ENCODE measurements at regions not wholly inside any gene's neighbourhood (a gene's known extent, or its start where the extent isn't known, plus 50 kb on each side); places are given as distances from the start of the nearest gene placed in this dataset.

DNA sequence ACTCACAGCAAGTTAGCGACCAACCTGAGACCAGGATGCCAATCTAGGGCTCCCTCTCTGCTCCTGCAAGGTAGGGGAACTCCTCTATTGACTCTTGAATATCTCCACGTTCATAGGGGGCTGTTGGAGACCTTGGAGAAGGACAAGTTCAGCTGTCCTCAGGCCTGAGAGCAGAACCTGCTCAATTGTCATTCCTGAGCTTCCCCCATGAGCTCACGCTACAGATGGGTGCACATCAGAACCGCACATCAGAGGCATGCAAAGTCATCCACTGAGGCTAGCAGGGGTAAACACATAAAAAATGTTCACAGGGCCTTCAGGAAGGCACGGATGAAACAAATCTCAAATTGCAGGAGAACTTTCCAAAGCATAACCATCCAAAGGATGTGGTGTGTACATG lies 168.8 kb upstream of the ZNF507 start:
- no peak for DNase-seq (ENCODE audit: low read depth)

DNA sequence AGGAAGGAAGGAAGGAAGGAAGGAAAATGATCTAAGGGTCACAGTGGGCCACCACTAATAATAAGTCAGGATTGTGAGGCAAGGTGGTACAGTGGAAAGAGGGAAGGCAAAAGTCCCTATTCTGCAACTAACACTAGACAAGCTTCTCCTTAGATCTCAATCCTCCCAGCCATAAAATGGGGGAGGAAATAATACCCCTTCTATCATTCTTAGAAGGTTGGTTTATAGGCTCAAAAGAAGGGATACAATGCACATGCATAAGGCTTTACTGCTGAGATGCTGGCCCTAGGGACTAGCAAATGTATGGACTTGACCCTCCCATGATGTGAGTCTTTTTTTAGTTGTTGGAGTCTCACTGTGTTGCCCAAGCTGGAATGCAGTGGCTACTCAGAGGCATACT lies 167.7 kb upstream of the ZNF507 start:
- no peak for DNase-seq (ENCODE audit: low read depth)

DNA sequence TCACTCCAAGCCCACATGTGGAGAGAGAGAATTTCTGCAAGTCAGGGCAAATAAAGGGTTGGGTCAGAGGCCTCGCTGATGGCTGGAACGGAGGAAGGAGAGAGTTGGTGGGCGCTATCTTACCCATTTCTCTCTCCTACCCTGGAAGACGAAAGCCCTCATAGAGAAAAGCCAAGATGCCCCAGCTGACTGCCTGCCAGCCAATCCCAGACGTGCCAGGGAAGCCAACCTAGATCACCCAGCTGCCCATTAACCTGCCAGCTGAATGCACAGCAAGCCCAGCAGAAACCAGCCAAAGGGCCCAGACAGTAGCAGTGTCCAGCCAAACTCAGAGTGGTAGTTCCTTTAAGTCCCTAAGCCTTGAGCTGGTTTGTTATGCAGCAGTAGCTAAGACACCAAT lies 167.0 kb upstream of the ZNF507 start:
- no peak for DNase-seq (ENCODE audit: low read depth)

DNA sequence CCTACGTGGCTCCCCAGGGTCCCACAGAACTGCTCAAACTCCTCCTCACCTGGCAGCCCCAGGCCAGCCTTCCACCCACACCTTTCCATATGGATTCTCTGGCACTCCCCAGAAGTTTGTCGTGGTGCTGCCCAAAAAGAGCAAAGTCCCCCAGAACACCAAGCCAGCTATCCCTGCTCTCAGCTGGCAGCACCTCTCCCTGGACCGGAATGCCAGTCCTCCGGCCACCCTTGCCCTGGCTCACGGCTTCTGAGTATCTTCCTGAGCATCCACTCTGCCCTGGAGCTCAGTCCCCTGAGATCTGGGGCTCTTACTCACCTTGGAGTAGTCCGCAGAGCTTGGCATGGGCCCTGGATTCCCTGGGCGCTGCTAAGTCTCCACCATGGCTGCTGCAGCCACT lies 166.5 kb upstream of the ZNF507 start:
- DNase-seq (ENCODE audit: low read depth): no peak

DNA sequence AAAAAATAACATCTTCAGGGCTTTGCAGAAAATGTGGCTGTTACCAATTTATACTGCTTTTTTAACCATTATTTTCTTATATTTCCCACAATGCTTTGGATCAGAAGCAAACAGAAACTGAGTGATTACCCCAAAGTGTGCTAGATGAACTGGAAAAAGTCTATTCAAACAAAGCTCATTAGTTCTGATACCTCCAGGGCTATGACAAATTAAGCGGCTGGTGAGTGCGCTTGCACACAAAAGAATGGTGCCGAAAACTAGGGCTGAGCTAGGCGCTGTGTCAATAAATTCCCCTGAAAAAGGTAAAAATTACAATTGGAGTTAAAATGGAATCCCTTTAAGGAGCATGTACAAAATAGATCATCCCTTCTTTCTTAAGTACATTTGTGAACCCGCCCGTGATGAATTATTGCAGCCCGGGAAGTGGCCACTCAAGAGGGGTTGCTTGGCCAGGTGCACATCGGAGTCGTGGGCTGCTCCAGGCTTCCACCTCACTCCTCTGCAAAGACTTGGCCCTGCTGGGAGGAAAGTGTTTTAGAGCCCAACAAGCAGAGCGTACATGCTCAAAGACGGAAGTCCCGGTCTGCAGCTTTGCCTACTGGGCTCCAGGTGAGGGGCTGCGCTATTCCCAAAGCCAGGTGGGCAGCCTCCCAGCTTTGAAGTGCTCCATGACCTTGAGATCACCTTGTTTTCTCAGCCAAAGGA lies 164.0 kb upstream of the ZNF507 start:
- no peak for DNase-seq (ENCODE audit: low read depth)

DNA sequence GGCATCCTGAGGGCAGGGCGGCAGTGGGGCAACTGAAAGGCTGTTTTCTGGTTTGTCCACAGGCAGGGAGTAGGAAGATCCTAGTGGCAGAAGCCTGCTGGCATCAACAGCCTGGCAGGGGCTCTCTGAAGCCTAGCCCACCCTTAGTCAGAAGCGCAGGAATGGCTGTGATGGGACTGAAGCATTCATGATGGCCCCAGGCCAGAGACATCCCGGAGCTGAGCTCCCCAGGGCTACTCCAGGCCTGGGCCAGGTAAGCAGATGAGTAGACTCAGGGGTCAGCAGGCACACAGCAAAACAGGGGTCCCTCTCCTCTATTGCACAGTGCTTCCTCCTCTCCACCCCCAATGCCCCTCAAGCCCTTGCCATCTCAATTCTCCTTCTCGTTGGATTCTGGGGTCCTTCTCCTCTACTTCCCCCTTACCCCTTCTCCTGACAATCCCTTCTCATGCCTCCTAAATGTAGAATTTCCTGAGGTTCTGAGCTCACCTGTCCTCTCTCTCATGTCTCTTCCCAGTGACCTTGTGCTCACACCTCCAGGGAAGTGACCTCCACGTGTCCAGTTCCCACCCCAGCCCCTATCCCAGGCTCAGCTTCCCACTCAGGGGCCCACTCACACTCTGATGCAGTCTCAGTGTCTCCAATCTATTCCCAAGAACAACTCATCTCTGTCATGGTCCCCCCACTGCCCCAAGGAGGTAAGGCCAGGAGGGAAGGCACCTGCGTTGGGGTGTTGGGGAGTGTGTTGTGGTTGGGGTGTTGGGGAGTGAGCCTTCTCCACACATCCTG lies 158.7 kb upstream of the ZNF507 start:
- DNase-seq (ENCODE audit: low read depth): no peak

DNA sequence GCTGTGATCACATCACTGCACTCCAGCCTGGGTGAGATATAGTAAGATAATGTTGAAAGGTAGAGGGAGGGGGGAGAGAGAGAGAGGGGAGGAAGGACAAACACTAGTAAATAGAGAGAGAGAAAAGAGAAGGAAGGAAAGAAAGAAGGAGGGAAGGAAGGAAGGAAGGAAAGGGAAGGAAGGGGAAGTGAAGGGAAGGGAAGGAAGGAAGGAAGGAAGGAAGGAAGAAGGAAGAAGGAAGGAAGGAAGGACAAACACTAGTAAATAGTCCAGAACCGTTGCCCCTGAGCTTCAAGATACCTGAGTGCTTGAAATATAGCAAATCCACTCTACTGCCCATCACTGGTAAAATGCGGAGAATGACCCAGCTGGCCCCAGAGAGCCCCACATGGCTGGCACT lies 156.5 kb upstream of the ZNF507 start:
- no peak for DNase-seq (ENCODE audit: low read depth)

DNA sequence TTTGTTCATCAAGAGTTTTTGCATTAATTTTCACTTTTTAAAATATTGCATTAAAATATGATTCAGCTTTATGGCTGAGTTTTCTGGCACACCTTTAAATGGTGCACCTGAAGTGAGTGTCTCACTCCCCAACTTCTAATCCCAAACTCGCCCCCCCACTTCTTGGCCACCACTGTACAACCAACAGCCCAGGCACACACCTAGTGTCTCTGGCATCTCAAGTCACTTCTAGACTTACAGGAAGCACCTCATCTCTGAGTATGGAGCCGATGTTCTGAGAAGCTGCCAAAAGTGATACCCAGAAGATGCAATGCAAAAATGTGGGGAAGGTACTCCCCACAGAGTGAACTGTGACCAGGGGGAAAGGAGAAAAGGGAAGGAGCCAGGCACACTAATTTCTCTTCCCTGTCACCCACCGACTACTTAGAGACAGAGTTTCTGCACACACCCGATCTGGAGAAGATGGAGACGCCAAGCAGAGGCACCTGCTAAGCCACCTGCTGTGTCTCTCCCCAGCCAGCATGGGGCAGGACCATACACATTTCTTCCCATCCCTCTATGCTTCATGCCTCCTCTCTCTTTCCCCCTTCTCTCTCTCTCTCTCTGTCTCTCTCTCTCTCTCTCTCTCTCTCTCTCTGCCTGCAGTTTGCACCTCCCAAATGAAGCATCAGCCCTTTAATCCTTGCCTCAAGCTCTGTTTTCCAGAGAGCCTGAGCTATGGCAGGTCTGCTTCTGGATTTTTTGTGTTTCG lies 155.3 kb upstream of the ZNF507 start:
- DNase-seq (ENCODE audit: low read depth): no peak

DNA sequence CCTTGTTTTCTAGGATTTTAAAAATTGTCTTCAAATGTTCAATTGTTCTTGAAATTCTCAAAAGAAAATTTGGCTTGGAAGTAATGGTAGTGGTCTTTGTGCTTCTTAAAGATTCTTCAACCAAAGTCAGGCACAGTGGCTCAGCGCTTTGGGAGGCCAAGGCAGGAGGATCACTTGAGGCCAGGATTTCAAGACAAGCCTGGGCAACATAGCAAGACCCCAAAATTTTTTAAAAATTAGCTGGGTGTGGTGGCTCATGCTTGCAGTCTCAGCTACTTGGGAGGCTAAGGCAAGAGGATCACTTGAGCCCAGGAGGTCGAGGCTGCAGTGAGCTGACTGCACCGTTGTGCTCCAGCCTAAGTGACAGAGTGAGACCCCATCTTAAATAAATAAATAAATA lies 153.5 kb upstream of the ZNF507 start:
- no peak for DNase-seq (ENCODE audit: low read depth)

DNA sequence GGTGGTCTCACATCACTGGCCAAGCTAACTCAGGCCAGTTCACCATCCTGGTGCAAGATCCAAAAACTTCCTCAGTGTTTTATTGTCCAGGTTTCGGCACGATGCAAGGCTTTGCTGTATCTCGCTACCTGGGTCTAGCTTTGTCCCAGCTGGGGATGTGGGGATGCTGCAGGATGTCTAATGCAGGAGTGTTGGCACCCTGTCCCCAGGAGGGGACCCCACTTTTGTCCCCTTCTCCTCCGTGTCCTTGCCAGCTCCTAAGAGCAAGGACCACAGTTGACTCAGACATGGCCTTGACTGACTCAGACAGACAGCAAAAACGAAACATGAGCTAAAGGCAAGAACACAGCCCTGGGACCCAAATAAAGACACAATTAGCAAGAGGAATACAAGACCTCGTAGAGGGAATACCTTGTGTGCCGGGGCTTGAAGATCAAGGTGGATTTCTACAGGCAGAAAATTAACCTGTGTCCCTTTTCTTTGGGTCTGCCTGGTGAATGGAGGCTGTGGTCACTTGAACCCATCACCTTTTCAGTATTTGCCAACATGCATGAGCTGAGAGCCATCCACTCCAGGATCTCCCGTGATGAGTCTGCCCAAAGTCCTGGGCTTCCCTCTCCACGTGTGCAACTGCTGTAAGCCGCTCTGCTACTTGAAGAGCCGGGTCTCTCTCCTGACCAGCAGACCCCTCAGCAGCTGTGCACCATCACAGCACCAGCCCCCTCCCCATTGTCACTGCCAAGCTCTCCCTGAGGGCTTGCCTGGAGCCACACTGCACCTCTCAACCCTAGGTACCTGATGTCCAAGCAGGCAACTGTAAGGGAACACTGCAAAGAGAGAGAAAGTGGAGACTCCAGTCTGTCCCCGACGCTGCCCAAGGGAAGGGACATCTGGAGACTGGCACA lies 149.5 kb upstream of the ZNF507 start:
- no peak for DNase-seq (ENCODE audit: low read depth)

DNA sequence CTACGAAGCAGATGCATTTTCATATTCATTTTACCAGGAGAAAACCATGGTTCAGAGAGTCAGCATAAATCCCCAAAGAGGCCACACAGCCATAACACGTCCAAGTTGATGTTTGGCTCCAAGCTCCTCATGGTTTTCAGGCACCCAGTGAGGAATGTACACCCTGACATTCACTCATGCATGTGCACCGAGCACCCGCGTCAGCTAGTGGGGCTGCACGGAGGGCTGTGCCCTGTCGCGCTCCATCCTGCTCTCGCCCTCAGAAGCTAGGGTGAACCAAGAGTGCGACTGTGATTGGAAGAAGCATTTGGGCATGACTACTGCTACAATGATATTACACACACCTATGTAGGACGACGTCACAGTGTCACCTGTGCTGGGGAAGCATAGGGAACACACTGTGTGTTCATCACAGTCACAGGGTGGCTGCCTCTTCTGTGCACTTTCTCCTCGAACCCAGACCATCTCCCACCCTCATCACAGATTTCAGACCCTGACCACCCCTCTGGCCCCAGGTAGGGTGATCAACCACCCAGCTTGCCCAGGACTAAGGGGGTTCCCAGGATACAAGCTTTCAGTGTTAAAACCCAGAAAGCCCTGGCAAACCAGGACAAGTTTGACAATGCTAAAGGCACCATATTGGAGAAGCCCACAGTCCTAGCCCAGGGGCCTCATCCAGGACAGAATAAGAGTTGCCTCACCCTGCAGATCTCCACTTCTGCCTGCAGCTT lies 148.6 kb upstream of the ZNF507 start:
- DNase-seq (ENCODE audit: low read depth): no peak

DNA sequence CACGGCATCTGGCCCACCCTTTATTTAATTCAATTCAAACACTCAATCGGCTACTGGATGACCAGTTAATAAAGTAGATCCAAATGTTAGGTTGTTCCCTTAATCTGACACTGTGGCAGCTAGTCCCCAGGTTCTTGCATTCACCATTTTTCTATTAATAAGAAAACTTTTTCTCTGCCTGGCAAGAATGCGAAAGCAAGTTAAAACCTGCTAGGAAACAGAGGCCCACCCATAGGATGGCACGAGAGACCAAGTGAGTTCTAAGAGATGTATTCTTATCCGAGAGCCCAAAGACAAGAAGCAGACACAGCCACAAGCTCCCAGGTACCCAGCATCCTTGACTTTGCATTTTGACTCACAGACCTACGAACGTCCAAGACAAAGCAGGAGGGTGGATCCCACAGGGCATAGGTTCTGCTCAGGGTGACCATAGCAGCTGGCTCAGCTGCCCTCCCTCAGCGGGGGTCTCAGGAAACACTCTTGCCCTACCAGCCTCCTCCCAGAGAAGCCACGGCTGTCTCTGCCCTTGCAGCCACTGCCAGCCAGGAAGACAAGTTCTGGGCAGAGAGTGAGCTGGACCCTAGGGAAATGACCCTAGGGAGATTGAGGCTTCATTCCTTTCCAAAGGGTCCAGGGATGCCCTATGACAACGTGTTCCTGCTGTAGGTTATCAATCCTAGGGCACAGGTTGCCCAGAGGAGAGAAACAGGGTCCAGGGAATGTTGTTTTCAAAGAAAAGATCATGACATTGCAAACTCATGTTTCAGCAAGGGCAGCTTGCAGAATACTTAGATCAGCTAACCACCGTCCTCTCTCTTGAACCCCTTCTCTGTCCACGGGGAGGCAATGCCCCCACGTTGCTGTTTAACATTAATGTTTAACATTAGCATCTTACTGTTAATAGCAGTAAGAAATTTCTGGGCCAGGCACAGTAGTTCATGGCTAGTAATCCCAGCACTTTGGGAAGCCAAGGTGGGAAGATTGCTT lies 147.2 kb upstream of the ZNF507 start:
- DNase-seq (ENCODE audit: low read depth): no peak

DNA sequence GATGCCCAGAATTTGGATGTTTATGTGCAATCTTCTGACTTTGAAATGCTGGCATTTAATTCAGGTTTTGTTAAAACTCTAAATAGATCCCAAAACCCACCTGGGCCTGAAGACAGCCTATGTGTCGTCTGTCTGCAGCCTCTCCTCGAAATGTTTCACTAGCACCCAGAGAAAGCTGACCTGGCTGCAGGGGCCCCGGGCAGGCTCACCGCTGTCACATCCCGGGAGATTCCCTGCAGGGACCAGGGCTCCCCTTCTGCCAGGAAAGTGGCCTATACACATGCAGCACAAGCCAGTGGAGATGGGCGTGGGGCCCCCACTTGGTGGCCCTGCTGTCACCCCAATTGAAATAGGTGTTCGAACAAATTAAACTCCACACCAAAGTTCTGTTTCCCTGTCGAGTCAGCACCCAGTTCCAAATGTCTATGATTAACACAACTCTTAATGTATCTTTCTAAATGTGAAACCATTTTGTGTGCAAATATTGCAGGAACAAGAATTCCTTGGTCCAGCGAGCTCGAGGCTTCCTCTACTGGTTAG lies 145.8 kb upstream of the ZNF507 start:
- DNase-seq (ENCODE audit: low read depth): no peak

DNA sequence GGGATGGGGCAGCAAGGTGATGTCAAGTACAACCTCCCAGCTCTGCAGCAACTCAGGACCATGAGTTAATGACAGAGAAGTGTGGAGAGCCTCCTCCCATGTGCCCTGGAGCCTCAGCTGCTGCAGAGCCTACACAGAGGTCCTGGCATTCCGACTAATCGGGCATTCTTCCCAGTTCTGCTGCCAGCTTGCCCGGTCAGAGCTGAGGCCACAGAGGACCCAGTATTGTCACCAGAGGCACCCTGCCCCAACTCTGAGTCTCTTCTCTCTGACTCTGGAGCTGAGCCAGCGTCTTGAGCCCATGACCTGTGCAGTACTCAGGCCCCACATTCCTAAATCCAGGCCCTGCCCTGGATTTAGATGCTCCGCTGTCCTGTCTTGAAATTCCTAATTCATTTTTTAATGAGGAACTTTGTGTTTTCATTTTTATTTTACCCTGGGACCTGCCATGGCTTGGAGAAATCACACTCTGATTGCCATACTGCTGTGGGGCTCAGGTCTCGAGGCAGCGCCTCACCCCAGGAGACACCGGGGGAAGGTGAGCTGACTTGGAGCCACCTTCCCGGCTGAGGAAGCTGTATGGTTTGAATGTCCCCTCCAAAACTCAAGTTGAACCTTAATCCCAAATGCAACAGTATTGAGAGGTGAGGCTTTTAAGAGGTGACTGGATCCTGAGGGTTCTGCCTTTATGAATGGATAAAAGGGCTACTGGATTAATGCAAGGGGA lies 144.9 kb upstream of the ZNF507 start:
- no peak for DNase-seq (ENCODE audit: low read depth)

DNA sequence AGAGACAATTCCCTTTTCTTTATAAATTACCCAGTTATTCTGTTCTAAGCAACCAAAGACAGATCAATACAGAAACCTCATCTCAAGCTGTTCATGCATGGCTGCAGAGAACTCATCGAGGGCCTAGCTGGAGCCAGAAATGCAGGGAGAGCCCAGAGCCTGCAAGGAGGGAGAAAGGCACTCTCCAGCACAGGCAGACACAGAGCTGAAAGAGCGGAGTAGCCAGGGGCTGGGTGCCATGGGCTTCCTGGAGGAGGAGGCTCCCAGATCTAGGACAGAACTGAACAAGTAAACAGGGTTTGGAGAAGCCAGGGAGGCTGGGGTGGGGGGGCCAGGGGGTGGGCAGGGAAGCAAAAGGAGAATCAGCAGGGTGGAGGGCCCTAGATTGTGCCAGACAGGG lies 144.2 kb upstream of the ZNF507 start:
- DNase-seq (ENCODE audit: low read depth): no peak

DNA sequence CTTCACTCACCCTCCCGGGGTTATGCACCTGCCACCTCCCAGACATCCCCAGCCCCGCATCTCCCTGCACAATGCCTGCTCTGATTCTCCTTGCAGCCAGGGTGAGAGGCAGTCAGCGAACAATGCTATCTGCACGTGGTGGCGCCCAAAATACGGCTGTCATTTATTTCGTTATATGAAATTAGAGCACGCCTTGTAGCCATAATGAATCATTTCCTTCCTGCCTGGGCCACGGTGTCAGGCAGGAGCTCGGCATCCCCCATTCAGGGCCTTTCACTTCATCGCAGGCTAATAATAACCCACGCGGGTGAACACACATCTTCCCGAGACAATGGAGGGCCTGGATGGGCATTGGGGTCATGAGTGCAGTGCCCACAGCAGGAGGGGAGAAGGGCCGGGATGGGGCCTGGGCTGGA lies 143.8 kb upstream of the ZNF507 start:
- DNase-seq (ENCODE audit: low read depth): no peak

DNA sequence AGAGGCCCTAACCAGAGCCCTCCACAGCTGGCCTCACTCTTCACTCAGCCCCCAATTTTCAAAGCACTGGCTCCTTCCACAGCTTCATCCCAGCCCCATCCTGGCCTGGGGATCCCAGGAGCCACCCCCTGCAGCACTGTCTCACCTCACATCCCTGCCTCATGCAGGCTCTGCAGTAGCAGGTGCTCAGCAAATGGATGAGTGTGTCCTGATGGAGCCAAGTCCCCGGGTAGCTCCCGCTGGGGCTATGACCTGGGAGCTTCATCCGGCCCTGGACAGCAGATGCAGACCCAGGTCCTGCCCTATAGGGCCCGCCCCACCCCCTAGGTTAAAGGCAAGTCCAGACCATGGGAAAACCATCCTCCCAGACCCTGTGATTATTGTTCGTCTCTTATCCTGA lies 143.2 kb upstream of the ZNF507 start:
- no peak for DNase-seq (ENCODE audit: low read depth)

DNA sequence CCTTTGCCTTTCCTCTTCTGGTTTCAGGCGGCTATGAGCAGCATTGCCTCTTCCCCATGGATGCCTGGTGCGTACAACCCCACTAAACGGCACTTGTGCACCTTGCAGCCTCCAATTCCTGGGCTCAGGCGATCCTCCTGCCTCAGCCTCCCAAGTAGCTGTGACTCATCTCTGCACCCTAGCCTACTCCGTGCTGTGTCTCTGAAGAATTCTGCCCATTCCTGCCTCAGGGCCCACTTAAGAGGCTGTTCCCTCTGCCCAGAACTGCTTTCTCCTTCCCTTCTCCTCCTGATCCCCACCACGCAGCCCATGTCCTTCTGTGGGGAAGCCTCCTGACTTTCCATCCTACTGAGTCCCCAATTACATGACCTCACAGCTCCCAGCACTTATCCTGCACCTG lies 142.2 kb upstream of the ZNF507 start:
- no peak for DNase-seq (ENCODE audit: low read depth)

DNA sequence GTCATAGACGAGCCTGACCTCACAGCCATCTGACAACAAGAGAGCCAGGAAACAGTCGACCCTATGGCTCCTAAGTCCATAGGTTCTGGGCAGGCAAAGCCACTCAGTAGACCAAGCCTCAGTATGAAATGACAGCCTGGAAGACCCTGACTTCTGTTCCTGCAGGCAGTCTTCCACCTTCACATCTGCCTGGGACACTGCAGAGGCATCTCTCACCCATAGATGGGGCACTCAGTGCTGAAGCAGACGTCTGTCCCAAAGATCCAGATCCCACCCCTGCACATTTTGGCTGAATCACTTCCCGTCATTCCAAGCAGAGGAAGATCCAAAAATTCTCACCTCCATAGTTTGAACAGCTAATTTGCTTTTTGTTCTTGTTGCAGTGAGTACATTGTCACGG lies 139.3 kb upstream of the ZNF507 start:
- DNase-seq (ENCODE audit: low read depth): no peak

Data from activated T-cell treated with anti-CD3 and anti-CD28 coated beads for 1 hour (primary cell).